HG03354 (cell line): ENCODE measurements at regions not wholly inside any gene's neighbourhood (a gene's known extent, or its start where the extent isn't known, plus 50 kb on each side); places are given as distances from the start of the nearest gene placed in this dataset.

ENCODE experiments used
- ATAC-seq: cut with Tn5 transposase; IDR thresholded peaks from one replicate; pipeline ENCODE4 v1.9.1; 2021; ENCODE audit warnings: mild to moderate bottlenecking; ENCODE audit not compliant: unreplicated experiment, poor library complexity, severe bottlenecking

- ATAC-seq: peak; percentile 53
Observed at GRCh38 chr1:199725002-199725565, 302.4 kb upstream of the NR5A2 start.

- no peak for ATAC-seq
Observed at GRCh38 chr1:199727682-199728081, 299.8 kb upstream of the NR5A2 start.

- ATAC-seq: no peak
Observed at GRCh38 chr1:199728345-199728744, 299.2 kb upstream of the NR5A2 start.

GRCh38 chr1:199733125-199733524 is 294.4 kb upstream of the NR5A2 start:
- no peak for ATAC-seq

GRCh38 chr1:199734186-199734585 is 293.3 kb upstream of the NR5A2 start:
- ATAC-seq: no peak

GRCh38 chr1:199735660-199736059 is 291.9 kb upstream of the NR5A2 start:
- ATAC-seq: no peak

GRCh38 chr1:199736646-199737045 is 290.9 kb upstream of the NR5A2 start:
- ATAC-seq: no peak

- no peak for ATAC-seq
Observed at GRCh38 chr1:199741586-199741985, 285.9 kb upstream of the NR5A2 start.

GRCh38 chr1:199742547-199742946 is 285.0 kb upstream of the NR5A2 start:
- no peak for ATAC-seq

GRCh38 chr1:199743227-199743626 is 284.3 kb upstream of the NR5A2 start:
- ATAC-seq: no peak

- ATAC-seq: no peak
Observed at GRCh38 chr1:199746666-199747384, 280.7 kb upstream of the NR5A2 start.

GRCh38 chr1:199747984-199748383 is 279.5 kb upstream of the NR5A2 start:
- ATAC-seq: no peak

- no peak for ATAC-seq
Observed at GRCh38 chr1:199751506-199751905, 276.0 kb upstream of the NR5A2 start.

GRCh38 chr1:199751962-199752687 is 275.4 kb upstream of the NR5A2 start:
- no peak for ATAC-seq

GRCh38 chr1:199752688-199753027 is 274.9 kb upstream of the NR5A2 start:
- ATAC-seq: no peak

- no peak for ATAC-seq
Observed at GRCh38 chr1:199753513-199753912, 274.0 kb upstream of the NR5A2 start.

GRCh38 chr1:199756066-199756465 is 271.4 kb upstream of the NR5A2 start:
- ATAC-seq: no peak

GRCh38 chr1:199758626-199759255 is 268.8 kb upstream of the NR5A2 start:
- ATAC-seq: no peak

- ATAC-seq: no peak
Observed at GRCh38 chr1:199759268-199759730, 268.2 kb upstream of the NR5A2 start.

- ATAC-seq: no peak
Observed at GRCh38 chr1:199762572-199762971, 264.9 kb upstream of the NR5A2 start.
